ENCODE measurements at regions not wholly inside any gene's neighbourhood (a gene's known extent, or its start where the extent isn't known, plus 50 kb on each side); places are given as distances from the start of the nearest gene placed in this dataset.
A peak's percentile ranks its signal among the peaks of the same experiment; 100 is the strongest.

GRCh38 chr10:114753126-114753525, 68.5 kb upstream of the FHIP2A start:
- WGBS, 2 donors (ENCODE audit: low coverage in 1 of 2) = 72 to 77% methylated on average over 4 to 5 of the region's 5 CpGs
- no peak overlapping the region for H3K27ac ChIP-seq

GRCh38 chr10:114754445-114755320, 66.9 kb upstream of the FHIP2A start:
- Histone ChIP-seq H3K4me3 (no peak overlapping the region), H3K36me3 (no peaks in the 10 kb centered on the region), H3K27me3 (no peaks in the 10 kb centered on the region), H3K9me3 (no peaks in the 10 kb centered on the region), H3K27ac (peak overlapping the region in 2 of 4 donors; percentile 26 to 65), H3K4me1 (peaks cover 0 to 4% (median 2%) of the 10 kb centered on the region in 4 donors)
- TF ChIP-seq POLR2A (IDR thresholded peaks at IDR 0.05) (no peak), POLR2AphosphoS5 (IDR thresholded peaks at IDR 0.05) (peak in 2 of 3 donors; percentile 34 to 36), EP300 (IDR thresholded peaks at IDR 0.05; ENCODE audit: low read depth) (no peak), CTCF (IDR thresholded peaks at IDR 0.05) (no peak)
- in situ Hi-C loops (cut with MboI; ENCODE audit: low pct_ligation_motif_present in 1 of 4, low pct_unique_long_range_greater_than_20kb in 1 of 4, low sequenced_read_pairs in 3 of 4) (no loop called here), intact Hi-C loops (cut with DNase I; ENCODE audit: low total_unique reads) (no loop called here)
- 36 to 79% methylated on average over 2 to 15 of the region's 15 CpGs for whole genome bisulfite sequencing, 2 donors (ENCODE audit: low coverage in 1 of 2)
- no peak for DNase-seq

More at GRCh38 chr10:114753126-114753525, 68.5 kb upstream of the FHIP2A start:
- no peak for DNase-seq
- H3K9me3 ChIP-seq = no peaks in the 10 kb centered on the region
- no peaks in the 10 kb centered on the region for H3K36me3 ChIP-seq
- peaks cover 0 to 4% (median 2%) of the 10 kb centered on the region in 4 donors for H3K4me1 ChIP-seq
- intact Hi-C loops (cut with DNase I; ENCODE audit: low total_unique reads) = no loop called here
- no peaks in the 10 kb centered on the region for H3K27me3 ChIP-seq
- in situ Hi-C loops (cut with MboI; ENCODE audit: low pct_ligation_motif_present in 1 of 4, low pct_unique_long_range_greater_than_20kb in 1 of 4, low sequenced_read_pairs in 3 of 4) = no loop called here
- H3K4me3 ChIP-seq = no peak overlapping the region
- TF ChIP-seq CTCF (IDR thresholded peaks at IDR 0.05) = no peak
- no peak for TF ChIP-seq EP300 (IDR thresholded peaks at IDR 0.05; ENCODE audit: low read depth)
- no peak for TF ChIP-seq POLR2AphosphoS5 (IDR thresholded peaks at IDR 0.05)
- no peak for TF ChIP-seq POLR2A (IDR thresholded peaks at IDR 0.05)

GRCh38 chr10:114755537-114755936, 66.0 kb upstream of the FHIP2A start:
- Histone ChIP-seq H3K27me3 (no peaks in the 10 kb centered on the region), H3K27ac (peak overlapping the region in 1 of 4 donors; percentile 65), H3K9me3 (no peaks in the 10 kb centered on the region), H3K36me3 (no peaks in the 10 kb centered on the region), H3K4me1 (peaks cover 0 to 4% (median 2%) of the 10 kb centered on the region in 4 donors), H3K4me3 (no peak overlapping the region)
- WGBS, 2 donors (ENCODE audit: low coverage in 1 of 2) = 75 to 82% methylated on average over 5 to 7 of the region's 7 CpGs
- intact Hi-C loops (cut with DNase I; ENCODE audit: low total_unique reads) = no loop called here
- DNase-seq = no peak
- TF ChIP-seq POLR2AphosphoS5 (IDR thresholded peaks at IDR 0.05) = no peak
- no peak for TF ChIP-seq POLR2A (IDR thresholded peaks at IDR 0.05)
- TF ChIP-seq EP300 (IDR thresholded peaks at IDR 0.05; ENCODE audit: low read depth) = no peak
- no peak for TF ChIP-seq CTCF (IDR thresholded peaks at IDR 0.05)
- in situ Hi-C loops (cut with MboI; ENCODE audit: low pct_ligation_motif_present in 1 of 4, low pct_unique_long_range_greater_than_20kb in 1 of 4, low sequenced_read_pairs in 3 of 4) = no loop called here

- Histone ChIP-seq H3K4me3 (no peak overlapping the region), H3K27me3 (no peaks in the 10 kb centered on the region), H3K27ac (no peak overlapping the region), H3K36me3 (no peaks in the 10 kb centered on the region), H3K4me1 (peaks cover 0 to 4% (median 2%) of the 10 kb centered on the region in 4 donors), H3K9me3 (no peaks in the 10 kb centered on the region)
- no peak for TF ChIP-seq POLR2A (IDR thresholded peaks at IDR 0.05)
- TF ChIP-seq CTCF (IDR thresholded peaks at IDR 0.05) = no peak
- no peak for TF ChIP-seq POLR2AphosphoS5 (IDR thresholded peaks at IDR 0.05)
- TF ChIP-seq EP300 (IDR thresholded peaks at IDR 0.05; ENCODE audit: low read depth) = no peak
- DNase-seq = no peak
- in situ Hi-C loops (cut with MboI; ENCODE audit: low pct_ligation_motif_present in 1 of 4, low pct_unique_long_range_greater_than_20kb in 1 of 4, low sequenced_read_pairs in 3 of 4) = no loop called here
- intact Hi-C loops (cut with DNase I; ENCODE audit: low total_unique reads) = no loop called here
- 51 to 60% methylated on average over 1 of the region's 1 CpG for WGBS, 2 donors (ENCODE audit: low coverage in 1 of 2)
These were observed 63.2 kb upstream of the FHIP2A start for GRCh38 chr10:114758331-114758730.
